ENCODE measurements at regions not wholly inside any gene's neighbourhood (a gene's known extent, or its start where the extent isn't known, plus 50 kb on each side); places are given as distances from the start of the nearest gene placed in this dataset.

- Histone ChIP-seq H3K4me1 (0 out of 2 replicates have a peak, but pooled peaks cover 2% of the 10 kb centered on the region), H3K27me3 (ENCODE audit: low read depth) (no peaks in the 10 kb centered on the region), H3K4me3 (no peak overlapping the region), H3K9me3 (no peaks in the 10 kb centered on the region), H3K36me3 (replicated peaks) (no peaks in the 10 kb centered on the region)
- in situ Hi-C loops (cut with MboI; ENCODE audit: low sequenced_read_pairs) = no loop called here
- no peak for DNase-seq (ENCODE audit: low spot score in 2 of 2)
These were observed 75.5 kb downstream of the FOXD2 start for GRCh38 chr1:47513393-47513792.

DNA sequence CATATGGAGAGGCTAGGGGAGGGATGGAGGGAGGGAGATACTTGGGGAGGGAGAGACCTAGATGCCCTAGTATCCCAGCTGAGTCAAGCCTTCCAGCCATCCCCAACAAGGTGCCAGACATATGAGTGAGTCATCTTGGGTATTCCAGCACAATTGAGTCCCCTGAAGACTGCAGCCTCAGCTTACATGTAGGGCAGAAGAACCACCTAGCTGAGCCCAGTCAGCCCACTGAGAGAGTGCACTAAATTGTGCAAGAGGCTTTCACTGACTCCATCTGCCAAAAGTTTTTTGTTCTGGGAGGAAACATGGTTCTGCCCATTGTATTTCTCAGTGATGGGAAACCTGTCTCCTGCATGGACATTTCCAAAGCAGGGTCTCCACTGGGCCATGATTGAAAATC is 76.4 kb downstream of the FOXD2 start:
- no peaks in the 10 kb centered on the region for H3K27me3 ChIP-seq (ENCODE audit: low read depth)
- in situ Hi-C loops (cut with MboI; ENCODE audit: low sequenced_read_pairs) = no loop called here

DNA sequence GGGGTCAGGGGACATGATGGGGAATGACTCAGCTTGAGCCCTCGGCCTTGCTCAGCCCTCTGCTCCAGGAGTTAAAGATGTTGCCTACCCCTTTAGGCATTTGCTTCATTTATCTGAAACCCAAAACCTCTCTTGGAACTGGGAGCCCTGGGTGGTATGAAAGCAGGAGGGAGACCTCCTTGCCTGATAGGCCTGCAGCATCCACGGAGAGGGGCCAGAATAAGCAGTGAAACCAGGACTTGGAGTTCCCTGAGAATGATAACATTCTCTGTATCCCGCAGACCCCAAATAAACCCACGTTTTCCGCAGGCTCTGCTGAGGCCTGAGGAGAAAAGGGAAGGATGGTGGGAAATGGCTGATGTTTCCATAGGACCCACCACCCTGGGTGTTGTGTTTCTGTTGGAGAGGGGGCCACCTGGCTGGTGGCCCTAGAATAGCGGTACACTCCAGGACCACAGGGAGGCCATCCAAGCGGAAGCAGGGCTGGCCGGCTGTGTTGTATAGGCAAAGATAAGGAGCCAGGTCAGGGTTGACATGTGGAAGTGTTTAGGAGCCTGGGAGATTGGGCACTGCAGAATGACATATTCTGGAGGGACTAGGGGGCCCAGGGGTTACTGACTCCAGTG is 77.4 kb downstream of the FOXD2 start:
- in situ Hi-C loops (cut with MboI; ENCODE audit: low sequenced_read_pairs) = no loop called here
- Histone ChIP-seq H3K4me3 (no peak overlapping the region), H3K9me3 (no peaks in the 10 kb centered on the region), H3K27me3 (ENCODE audit: low read depth) (no peaks in the 10 kb centered on the region), H3K4me1 (no peaks in the 10 kb centered on the region), H3K36me3 (replicated peaks) (no peaks in the 10 kb centered on the region)
- no peak for DNase-seq (ENCODE audit: low spot score in 2 of 2)

More for the DNA sequence above, 76.4 kb downstream of the FOXD2 start:
- Histone ChIP-seq H3K4me1 (no peaks in the 10 kb centered on the region), H3K36me3 (replicated peaks) (no peaks in the 10 kb centered on the region), H3K9me3 (no peaks in the 10 kb centered on the region), H3K4me3 (no peak overlapping the region)
- no peak for DNase-seq (ENCODE audit: low spot score in 2 of 2)

DNA sequence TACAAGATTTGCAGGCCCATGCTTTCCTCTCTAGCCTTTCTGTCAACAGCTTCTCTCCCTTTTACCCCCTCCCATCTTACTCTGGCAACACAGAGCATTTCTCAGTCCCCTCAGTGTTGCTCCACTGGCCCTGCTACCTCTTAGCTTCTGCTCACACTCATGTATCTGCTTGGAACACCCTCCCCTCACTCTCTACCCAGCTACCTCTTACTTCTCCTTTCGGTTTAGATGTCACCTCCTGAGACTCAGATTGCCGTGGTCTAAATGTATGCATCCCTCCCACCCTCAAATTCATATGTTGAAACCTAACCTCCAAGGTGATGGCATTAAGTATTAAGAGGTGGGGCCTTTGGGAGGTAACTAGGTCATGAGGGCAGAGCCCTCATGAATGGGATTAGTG is 80.1 kb downstream of the FOXD2 start:
- Histone ChIP-seq H3K27me3 (ENCODE audit: low read depth) (no peaks in the 10 kb centered on the region), H3K4me1 (no peaks in the 10 kb centered on the region), H3K4me3 (no peak overlapping the region), H3K36me3 (replicated peaks) (no peaks in the 10 kb centered on the region), H3K9me3 (no peaks in the 10 kb centered on the region)
- DNase-seq (ENCODE audit: low spot score in 2 of 2) = no peak
- in situ Hi-C loops (cut with MboI; ENCODE audit: low sequenced_read_pairs) = no loop called here

DNA sequence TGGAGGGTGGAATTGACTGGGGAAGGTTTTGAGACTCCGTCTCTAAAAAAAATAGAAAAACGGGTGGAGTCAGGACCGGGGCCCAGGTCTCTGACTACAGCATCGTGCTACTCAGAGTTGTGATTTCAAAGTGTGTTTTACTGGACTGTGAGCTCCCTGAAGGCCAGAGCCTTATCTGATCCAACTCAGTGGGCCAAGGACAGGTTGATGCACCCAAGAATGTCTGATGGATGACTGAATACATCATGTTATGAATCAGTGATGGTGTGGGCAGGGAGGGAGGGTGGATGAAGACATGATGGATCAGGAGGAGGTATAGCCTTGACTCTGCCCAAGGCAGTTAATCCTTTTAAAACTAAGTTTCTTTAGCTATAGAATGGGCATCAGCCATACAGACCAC is 81.6 kb downstream of the FOXD2 start:
- Histone ChIP-seq H3K36me3 (replicated peaks) (no peaks in the 10 kb centered on the region), H3K4me1 (no peaks in the 10 kb centered on the region), H3K4me3 (no peak overlapping the region), H3K27me3 (ENCODE audit: low read depth) (no peaks in the 10 kb centered on the region), H3K9me3 (no peaks in the 10 kb centered on the region)
- in situ Hi-C loops (cut with MboI; ENCODE audit: low sequenced_read_pairs) = no loop called here
- no peak for DNase-seq (ENCODE audit: low spot score in 2 of 2)

DNA sequence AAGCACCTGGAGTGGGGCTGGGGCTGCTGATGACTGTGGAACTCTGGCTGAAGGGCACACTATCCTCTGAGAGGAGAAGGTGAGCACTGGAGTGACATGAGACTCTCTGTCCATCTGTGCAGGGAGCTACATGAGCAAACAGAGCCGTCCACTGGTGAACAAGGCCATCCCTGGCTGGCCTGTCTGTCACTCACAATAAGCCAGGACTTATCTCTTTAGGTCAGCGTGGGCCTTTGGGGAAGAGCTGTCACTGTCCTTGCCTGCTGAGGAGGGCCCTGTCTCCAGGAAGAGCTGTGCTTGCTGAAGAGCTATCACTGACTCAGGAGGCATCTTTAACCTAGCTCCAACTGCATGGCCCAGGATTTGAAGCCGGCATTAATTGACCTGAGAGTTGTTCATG is 82.1 kb downstream of the FOXD2 start:
- no peak overlapping the region for H3K4me3 ChIP-seq
- no peaks in the 10 kb centered on the region for H3K27me3 ChIP-seq (ENCODE audit: low read depth)
- no peak for DNase-seq (ENCODE audit: low spot score in 2 of 2)
- H3K9me3 ChIP-seq = no peaks in the 10 kb centered on the region
- in situ Hi-C loops (cut with MboI; ENCODE audit: low sequenced_read_pairs) = no loop called here
- H3K36me3 ChIP-seq (replicated peaks) = no peaks in the 10 kb centered on the region
- no peaks in the 10 kb centered on the region for H3K4me1 ChIP-seq

- no peaks in the 10 kb centered on the region for H3K9me3 ChIP-seq
- in situ Hi-C loops (cut with MboI; ENCODE audit: low sequenced_read_pairs) = no loop called here
- H3K4me3 ChIP-seq = no peak overlapping the region
- no peaks in the 10 kb centered on the region for H3K4me1 ChIP-seq
- no peaks in the 10 kb centered on the region for H3K27me3 ChIP-seq (ENCODE audit: low read depth)
- H3K36me3 ChIP-seq (replicated peaks) = no peaks in the 10 kb centered on the region
- DNase-seq (ENCODE audit: low spot score in 2 of 2) = no peak
These were observed 83.4 kb downstream of the FOXD2 start for GRCh38 chr1:47521034-47521881.

DNA sequence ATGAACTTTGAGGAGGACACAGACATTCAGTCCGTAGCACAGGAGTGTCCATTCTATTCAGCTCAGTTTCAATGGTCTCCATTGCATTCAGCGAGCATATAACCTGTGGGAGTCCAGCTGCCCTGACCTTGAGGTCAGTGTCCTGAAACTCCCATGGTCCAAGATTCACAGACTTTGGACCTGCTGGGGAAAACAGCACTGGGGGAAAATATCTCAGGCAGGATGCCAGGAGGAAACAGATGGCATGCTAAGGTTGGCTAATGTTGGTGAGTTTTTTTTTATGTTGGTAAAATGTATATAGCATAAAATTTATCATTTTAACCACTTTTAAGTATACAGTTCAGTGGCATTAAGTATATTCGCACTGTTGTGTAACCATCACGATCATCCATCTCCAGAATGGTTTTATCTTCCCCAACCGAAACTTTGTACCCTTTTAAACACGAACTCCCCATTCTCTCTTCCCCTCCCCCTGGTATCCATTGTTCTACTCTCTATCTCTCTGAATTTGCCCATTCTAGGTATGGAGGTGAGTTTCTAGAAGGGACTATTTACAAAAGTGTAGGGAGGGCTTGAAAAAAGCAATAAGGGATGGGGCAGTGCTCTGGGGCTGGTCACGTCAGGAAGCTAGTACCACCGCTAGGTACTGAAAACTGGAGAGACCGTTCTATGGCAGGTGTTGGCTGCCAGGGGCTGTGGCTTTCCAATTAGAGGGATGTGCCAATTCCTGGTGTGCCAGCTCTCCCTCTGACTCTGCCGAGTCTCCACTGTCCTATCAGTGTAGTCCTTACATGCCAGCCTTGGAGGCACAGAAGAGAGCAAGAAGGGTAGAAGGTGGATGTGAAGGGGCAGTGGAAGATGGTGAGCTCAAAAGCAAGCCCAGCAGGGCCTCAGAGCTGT is 85.3 kb downstream of the FOXD2 start:
- in situ Hi-C loops (cut with MboI; ENCODE audit: low sequenced_read_pairs) = no loop called here
- H3K4me3 ChIP-seq = no peak overlapping the region
- no peaks in the 10 kb centered on the region for H3K27me3 ChIP-seq (ENCODE audit: low read depth)
- H3K4me1 ChIP-seq = no peaks in the 10 kb centered on the region
- no peaks in the 10 kb centered on the region for H3K9me3 ChIP-seq
- no peak for DNase-seq (ENCODE audit: low spot score in 2 of 2)
- H3K36me3 ChIP-seq (replicated peaks) = no peaks in the 10 kb centered on the region

DNA sequence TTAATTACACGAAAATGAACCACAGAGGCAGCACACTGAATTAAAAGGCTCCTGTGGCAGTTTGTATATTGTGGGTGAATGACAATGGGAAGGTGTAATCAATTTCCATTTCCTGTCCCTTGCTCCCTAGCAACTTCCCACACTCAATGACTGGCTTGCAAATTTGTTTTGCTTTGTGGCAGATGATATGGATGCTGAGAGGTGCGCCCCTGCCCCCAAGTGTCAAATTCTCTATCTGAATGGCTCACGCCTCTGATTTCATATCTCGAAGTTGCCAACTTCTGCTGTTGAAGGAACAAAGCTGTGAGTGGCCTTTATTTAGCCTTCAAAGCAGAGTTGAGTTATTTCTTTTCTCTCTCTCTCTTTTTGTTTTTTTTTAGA is 86.0 kb downstream of the FOXD2 start:
- no peaks in the 10 kb centered on the region for H3K4me1 ChIP-seq
- H3K9me3 ChIP-seq = no peaks in the 10 kb centered on the region
- no peak for DNase-seq (ENCODE audit: low spot score in 2 of 2)
- H3K27me3 ChIP-seq (ENCODE audit: low read depth) = no peaks in the 10 kb centered on the region
- no peaks in the 10 kb centered on the region for H3K36me3 ChIP-seq (replicated peaks)
- no peak overlapping the region for H3K4me3 ChIP-seq
- in situ Hi-C loops (cut with MboI; ENCODE audit: low sequenced_read_pairs) = no loop called here

DNA sequence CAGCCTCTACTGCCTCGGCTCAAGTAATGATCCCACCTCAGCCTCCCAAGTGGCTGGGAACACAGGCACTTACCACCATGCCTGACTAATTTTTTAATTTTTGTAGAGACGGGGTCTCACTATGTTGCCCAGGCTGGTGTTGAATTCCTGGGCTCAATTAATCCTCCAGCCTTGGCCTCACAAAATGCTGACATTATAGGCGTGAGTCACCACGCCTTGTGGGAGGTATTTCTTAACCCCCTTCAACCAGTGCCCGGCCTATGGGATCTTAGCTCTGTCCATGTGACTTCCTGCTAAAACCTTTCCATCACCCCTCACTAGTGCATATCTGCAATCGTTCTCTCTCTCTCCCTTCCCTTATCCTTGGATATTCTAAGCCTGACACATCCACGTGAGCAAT is 86.4 kb downstream of the FOXD2 start:
- DNase-seq (ENCODE audit: low spot score in 2 of 2) = no peak
- no peaks in the 10 kb centered on the region for H3K27me3 ChIP-seq (ENCODE audit: low read depth)
- in situ Hi-C loops (cut with MboI; ENCODE audit: low sequenced_read_pairs) = no loop called here
- no peaks in the 10 kb centered on the region for H3K4me1 ChIP-seq
- no peaks in the 10 kb centered on the region for H3K9me3 ChIP-seq
- no peaks in the 10 kb centered on the region for H3K36me3 ChIP-seq (replicated peaks)
- H3K4me3 ChIP-seq = no peak overlapping the region

GRCh38 chr1:47527653-47528272 is 89.9 kb downstream of the FOXD2 start:
- no peaks in the 10 kb centered on the region; the same call in 1 of the 2 replicates for H3K9me3 ChIP-seq
- H3K27me3 ChIP-seq (ENCODE audit: low read depth) = no peaks in the 10 kb centered on the region
- no peaks in the 10 kb centered on the region for H3K36me3 ChIP-seq (replicated peaks)
- DNase-seq (ENCODE audit: low spot score in 2 of 2) = peak in 1 of 2 experiments; percentile 29
- no peak overlapping the region for H3K4me3 ChIP-seq
- in situ Hi-C loops (cut with MboI; ENCODE audit: low sequenced_read_pairs) = no loop called here
- no peaks in the 10 kb centered on the region for H3K4me1 ChIP-seq

DNA sequence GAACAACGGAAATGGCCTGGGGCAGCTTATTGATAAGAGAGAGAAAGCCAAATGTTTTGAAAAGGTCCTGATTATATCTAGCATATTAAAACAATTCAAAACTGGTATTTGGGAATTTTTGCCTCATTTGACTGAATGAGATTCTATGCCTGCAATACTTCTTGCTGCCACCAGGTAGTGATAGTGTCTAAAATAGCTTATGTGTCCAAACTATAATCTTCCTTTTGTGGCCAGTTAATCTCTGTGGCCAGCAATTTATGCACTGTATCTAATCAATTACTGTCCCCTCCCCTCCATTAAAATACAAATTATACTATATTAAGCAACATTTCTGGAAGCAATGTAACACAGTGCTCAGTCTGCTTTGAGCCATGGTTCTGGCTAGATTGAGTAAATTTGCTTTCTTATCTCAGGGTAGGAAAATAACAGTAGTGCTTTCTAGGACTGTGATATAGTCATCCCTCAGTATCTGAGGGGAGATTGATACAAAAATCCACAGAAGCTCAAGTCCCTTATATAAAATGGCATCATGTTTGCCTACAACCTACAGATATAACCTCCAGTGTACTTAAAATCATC is 91.8 kb downstream of the FOXD2 start:
- in situ Hi-C loops (cut with MboI; ENCODE audit: low sequenced_read_pairs) = no loop called here
- Histone ChIP-seq H3K27me3 (ENCODE audit: low read depth) (0 out of 2 replicates have a peak, but pooled peaks cover 2% of the 10 kb centered on the region), H3K4me3 (no peak overlapping the region), H3K36me3 (replicated peaks) (no peaks in the 10 kb centered on the region), H3K9me3 (no peaks in the 10 kb centered on the region; the same call in 1 of the 2 replicates), H3K4me1 (no peaks in the 10 kb centered on the region)
- no peak for DNase-seq (ENCODE audit: low spot score in 2 of 2)

Measured in HAP-1 (cell line).